Stimulated activated CD8-positive, alpha-beta memory T cell treated with anti-CD3 and anti-CD28 coated beads, Interleukin-2, amount 100 ng/mL, for 1 hour (primary cell): ENCODE measurements at regions not wholly inside any gene's neighbourhood (a gene's known extent, or its start where the extent isn't known, plus 50 kb on each side); places are given as distances from the start of the nearest gene placed in this dataset.
"Not testable (repeated sequence)": the region's sequence is repeated elsewhere in the genome, so short reads cannot be mapped to it uniquely, and the experiment has no call there.

Experiments used
- DNase-seq, 2 donors: peaks; one replicate each; pipeline ENCODE4 v3.0.0-alpha.2; 2020; ENCODE audit warnings: low read depth in 2 of 2

DNA sequence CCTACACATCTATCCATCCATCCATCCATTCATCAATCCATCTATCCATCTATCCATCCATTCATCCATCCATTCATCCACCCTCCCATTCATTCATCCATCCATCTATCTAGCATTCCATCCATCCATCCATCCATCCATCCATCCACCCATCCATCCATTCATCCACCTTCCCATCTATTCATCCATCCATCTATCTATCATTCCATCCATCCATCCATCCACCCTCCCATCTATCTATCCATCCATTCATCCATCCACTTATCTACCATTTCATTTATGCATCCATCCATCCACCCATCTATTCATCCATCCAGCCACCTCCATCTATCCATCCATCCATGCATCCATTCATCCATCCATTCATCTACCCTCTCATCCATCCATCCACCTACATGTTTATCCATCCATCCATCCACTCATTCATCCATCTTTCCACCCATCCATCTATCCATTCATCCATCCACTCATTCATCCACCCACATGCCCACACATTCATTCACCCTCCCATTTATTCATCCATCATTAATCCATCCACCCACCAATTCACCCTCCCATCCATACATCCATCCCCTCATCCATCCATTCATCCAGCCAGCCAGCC lies 258.5 kb downstream of the CRLF2 start:
- DNase-seq: no peak

DNA sequence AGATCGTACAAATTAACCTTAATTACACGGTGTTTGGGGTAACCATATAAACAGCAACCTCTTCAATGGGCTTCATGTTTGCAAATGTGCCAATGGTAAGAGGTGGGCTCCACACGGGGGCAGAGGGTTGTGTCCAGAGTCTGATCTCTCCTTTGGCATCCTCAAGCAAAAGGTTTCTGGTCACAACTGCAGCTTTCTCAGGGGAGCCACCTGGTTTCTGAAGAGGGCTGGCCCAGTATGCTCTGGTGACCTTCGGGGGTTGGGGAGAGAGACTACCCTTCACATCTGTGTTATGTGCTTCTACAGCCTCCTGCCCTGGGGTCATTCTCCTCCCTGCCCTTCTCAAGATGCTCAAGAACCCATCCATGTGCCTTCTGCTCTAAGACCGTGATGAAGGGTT lies 259.6 kb downstream of the CRLF2 start:
- DNase-seq: no peak

DNA sequence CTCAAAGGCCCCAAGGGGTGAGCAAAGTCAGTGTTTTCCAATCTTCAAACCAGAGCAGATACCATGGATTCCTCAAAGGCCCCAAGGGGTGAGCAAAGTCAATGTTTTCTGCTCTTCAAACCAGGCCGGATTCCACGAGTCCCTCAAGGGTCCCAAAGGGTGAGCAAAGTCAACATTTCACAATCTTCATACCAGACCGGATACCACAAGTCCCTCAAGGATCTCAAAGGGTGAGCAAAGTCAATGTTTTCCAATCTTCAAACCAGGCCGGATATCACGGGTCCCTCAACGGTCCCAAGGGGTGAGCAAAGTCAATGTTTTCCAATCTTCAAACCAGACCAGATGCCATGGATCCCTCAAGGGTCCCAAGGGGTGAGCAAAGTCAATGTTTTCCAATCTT lies 265.2 kb downstream of the CRLF2 start:
- not testable (repeated sequence) for DNase-seq

DNA sequence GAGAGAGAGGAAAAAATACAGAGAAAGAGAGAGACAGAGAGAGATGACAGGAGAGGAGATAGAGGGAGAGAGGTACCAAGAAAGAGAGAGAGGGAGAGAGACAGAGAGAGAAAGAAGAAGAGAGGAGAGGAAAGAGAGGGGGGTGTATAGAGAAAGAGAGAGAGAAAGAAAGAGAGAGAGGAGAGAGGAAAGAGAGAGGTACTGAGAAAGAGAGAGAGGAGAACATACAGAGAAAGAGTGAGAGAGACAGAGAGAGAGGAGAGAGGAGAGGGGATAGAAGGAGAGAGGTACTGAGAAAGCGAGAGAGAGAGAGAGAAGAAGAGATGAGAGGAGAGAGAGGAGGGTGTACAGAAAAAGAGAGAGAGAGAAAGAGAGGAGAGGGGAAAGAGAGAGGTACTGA lies 269.4 kb downstream of the CRLF2 start:
- DNase-seq: no peak

DNA sequence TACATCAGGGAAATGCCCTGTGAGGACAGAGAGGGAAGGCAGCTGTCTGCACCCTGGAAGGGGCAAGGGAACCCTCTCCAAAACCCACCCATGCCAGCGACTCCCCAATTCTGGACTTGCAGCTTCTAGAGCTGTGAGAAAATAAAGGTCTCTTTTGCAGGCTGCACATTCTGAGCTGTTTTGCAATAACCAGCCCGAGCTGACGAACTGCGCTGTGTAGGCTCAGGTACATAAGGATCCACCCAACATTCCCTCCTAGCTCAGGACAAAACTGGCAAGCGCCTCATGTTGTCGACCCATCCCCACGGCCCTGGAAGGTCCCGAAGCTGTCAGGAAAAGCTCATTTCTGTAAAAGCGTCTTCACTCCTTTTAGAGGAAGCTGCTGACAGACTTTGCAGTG lies 271.8 kb downstream of the CRLF2 start:
- DNase-seq: no peak

DNA sequence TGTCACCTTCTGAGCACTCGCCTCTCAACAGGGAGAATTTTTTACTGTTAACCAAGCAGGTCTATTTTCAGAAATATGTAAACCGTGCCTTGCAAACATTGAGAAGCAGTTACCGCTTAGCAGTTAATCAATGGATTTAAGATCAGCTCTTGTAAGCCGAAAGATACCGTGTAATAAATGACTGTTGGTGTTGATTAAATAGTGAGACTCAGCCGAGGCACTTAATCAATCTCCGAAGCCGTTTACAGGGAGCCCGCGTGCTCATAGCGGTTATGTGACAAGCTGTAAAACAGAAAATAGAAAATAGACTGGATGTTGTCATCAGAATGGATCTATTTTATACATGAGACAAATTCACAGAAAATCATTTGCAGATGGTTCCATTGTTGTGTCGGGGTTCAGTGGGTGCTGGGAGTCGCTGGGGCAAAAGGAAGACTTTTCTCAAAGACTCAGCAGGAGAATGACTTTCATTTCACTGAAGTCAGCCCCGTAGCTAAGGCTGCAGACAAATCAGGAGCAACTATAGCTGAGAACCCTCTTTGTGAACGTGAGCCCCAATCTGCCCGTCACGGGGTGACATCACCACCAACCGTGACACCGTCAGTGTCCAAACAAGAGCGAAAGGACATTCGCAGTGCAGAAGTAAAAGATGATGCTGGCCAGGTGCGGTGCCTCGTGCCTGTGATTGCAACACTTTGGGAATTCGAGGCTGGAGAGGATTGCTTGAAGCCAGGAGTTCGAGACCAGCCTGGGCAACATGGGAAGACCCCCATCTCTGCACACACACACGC lies 275.3 kb downstream of the CRLF2 start:
- DNase-seq: no peak

DNA sequence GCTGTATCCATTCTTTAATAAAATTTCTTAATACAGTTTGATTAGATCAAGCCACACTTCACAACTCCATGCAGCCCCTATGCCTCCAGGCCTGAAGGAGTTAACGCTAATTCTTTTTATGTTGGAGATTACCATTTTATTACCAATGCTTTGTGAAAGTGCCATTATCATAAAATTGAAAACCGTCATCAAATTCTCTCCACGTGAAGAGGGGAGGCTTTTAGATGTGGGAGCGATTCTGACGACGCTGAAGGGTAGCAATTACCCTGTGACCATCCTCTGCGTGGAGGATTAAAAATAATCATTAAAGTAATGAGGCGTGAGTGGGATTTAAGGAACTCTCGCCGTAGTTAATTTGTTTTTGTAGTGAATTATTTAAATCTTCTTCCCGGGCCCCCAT lies 278.8 kb downstream of the CRLF2 start:
- DNase-seq: no peak

DNA sequence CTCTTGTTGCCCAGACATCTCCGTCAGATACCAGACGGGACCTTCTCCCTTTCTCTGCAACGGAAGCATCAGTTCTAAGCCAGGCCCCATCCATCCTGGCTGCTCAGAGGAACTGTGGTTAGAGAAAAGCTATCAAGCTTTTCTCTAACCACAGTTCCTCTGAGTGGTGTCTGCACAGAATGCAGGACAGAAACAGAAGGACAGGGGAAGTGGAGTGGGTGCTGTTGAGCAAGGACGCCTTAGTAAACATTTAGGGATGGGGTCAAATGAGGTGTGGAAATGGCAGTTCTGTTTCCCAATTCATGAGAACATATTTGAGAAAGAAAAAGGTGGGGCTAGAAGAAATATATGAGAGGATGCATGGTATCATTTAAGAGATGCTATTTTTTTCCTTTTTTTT lies 283.8 kb downstream of the CRLF2 start:
- no peak for DNase-seq

DNA sequence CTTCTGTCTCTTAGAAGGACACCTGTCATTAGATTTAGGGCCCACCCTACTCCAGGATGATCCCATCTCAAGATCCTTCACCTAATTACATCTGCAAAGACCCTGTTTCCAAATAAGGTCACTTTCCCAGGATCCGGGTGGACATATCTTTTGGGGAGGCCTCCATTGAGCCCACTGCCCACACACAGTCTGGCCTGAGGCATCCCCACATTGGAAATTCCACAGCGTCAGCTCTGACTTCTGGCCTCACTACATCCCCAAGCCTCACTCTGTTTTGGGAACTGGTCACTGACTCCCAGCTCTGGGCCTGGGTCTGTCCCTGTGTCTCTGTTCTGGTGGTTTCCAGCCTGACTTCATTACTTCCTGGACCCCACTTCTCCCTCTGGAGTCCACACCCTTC lies 285.5 kb downstream of the CRLF2 start:
- DNase-seq: no peak

DNA sequence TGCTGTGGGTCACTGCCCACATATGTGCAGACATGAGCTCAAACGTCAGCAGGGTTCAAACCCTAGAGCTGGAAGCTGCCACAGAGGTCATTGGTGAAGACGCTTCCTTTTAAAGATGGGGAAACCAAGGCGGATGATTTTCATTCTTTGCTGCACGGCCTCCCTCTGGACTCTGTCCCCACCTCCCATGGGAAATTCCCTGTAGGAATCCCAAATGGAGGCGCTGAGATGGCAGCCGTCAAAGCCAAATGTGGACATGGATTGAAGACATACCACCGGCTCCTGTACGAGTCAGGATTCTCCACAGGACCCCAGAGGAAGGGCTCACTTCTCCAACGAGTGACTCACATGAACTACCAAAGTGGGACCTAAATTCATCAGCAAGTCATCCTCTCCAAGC lies 286.4 kb downstream of the CRLF2 start:
- DNase-seq: no peak

DNA sequence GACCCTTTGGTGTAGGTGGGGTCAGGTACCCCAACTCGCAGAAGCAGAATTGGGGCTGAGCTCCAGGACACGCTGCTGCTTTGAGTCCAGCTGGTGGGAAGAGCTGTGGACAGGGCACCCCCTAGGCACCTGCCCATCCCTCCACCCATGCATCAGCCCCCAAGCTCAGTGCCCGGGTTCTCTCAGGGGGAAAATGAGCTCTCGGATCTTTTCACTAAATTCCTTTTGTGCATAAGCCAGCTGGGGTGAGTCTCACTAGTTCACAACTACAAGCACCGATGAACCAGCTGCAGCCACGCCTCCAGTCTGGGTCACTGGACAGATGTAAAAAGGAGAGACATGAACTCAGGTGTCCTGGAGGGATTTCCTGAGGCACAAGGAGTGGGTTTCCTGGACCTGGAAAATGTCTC lies 286.8 kb downstream of the CRLF2 start:
- no peak for DNase-seq

DNA sequence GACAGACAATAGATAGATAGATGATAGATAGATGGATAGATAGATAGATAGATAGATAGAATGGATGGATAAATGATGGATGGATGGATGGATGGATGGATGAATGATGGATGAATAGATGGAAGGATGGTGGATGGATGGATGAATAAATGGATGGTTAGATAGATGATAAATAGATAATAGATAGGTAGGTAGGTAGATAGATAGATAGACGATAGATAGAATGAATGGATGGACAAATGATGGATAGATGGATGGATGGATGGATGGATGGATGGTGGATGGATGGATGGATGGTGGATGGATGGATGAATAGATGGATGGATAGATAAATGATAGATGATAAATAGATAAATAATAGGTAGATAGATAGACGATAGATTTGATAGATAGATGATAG lies 287.4 kb downstream of the CRLF2 start:
- DNase-seq: no peak

DNA sequence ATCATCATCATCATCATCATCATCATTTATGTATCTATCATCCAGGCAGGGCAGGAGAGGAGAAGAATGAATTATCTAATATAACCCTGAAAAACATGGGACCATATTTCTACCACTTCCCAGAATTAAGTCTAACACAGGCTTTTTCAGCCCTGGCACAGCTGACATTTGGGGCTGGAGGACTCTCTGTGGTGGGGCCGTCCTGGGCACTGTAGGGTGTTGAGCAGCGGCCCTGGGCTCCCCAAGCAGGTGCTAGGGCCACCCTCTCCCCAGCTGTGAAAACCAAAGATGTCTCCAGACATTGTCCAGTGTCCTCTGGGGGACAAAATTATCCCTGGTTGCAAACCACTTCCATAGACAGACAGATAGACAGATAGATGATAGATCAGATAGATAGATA lies 288.4 kb downstream of the CRLF2 start:
- DNase-seq: no peak

DNA sequence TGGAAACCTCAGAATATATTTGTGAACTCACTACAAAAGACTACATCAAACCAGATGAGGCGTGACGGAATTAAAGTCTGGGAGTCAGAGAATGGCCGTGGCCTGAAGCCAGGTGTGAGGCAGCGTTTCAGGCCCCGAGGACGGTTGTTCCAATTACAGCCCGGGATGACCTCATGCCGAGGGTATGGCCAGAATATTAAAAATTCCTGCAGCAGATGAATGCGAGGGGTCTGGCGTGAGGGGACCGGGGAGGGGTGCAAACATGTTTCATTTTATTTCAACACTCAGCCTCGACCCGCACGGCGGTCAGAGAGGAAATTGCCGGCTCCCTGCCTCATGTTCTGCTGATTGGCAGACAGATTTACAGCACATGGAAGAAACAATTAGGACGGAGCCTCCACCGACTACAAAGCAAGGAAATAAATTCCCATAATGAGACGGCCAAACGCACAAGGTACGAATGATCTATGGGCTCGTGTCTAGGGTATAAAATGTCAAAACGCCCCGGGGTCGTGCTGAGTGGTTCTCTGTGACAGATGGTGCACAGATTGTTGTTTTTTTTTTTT lies 289.7 kb downstream of the SHOX start:
- DNase-seq: no peak

DNA sequence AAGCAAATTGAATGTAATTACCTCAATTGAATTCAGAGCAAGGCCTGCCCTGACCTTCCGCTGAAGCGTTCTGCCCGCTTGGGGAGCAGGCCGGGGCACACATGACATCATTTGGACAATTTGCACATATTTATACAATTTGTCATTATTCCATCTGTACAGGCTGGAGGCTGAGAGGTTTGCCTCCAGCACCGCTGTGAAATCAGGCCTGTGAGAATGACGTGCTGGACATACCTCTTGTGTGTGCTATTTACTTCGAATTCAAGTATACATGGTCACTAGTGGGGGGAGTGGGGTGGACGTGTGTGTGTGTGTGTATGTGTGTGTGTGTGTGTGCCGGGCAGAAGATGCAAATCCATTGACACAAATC lies 285.6 kb downstream of the SHOX start:
- DNase-seq: no peak

DNA sequence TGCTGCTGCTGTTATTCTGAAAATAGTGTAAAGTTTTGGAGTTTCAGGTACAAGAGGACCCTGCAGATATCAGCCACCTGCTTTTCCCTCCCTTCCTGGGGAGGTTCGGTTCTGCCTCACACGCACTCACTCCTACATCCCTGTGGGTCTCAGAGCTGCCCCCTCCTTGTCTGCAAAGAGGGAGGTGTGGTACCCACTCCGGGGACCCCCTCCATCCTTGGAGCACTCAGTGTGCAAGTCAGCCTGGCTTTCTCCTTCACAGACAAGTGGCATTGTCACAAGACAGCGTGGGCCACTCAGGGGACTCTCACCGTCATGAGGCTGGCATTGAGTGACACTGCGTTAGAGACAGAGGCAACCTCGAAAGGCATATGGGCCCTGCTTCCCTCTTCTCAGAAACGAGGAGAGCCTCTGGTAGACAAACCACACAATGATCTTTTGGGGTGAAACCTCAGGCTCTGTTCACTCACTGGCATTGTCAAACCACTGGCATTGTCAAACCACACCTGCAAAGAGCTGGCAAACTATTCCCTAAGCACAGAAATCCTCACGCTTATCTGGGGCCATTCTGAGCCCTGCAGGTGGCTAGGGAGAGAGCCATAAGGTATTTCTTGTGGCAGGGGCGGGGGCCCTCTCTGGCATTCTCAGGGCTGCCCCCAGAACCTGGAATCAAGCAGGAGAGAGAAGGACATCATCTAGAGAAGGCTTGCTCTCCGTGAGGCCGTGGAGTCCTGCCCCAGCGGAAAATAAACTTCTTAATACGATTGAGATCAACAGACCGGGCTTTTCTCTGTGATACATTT lies 285.0 kb downstream of the SHOX start:
- no peak for DNase-seq

DNA sequence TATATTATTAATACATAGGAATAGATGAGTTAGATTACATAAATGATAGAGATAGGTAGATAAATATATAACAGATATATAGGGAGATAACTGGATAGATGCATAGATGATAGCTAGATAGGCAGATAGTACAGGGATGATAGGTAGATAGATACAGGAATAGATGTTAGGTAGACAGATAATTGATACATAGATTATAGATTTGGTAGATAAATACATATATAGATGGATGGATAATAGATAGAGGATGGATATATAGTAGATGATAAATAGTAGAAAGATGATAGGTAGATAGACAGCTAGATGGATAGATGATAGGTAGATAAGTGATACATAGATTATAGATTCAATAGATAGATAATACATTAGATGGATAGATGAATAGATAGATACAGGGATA lies 283.6 kb downstream of the SHOX start:
- no peak for DNase-seq

DNA sequence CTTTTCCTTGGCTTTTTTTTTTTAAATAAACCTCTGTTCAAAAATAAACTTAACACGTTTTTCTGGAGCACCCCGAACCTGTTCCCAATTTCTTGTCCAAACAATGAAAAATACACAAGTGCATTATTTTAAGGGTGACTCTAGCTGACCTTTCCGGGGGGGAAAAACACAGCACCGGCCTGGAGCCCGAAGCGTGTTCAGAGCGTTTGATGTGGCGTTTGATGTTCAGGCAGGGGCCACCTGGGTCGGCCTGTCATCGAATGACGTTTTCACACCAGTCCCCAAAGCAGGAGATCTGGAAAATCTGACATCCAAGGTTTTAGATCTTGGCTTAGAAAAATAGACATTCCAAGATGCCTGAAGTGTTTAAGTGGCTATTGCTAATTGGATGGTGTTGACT lies 282.1 kb downstream of the SHOX start:
- no peak for DNase-seq

DNA sequence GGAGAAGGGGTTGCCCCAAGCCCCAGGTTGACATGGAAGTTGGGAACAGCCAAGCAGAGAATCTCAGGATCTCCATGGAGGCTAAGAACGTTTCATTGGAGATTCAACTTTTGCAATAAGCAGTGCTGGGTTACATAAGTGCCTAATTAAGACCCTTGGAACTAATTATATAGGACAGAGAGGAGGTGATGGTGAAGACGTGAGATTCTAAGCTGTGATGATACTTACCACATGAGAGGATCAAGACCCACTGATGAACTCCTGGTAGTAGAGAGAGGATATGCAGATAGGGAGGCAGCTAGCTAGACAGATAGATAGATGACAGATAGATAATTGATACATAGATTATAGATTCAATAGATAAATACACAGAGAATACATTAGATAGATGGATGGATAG lies 278.5 kb downstream of the SHOX start:
- DNase-seq: not testable (repeated sequence)

DNA sequence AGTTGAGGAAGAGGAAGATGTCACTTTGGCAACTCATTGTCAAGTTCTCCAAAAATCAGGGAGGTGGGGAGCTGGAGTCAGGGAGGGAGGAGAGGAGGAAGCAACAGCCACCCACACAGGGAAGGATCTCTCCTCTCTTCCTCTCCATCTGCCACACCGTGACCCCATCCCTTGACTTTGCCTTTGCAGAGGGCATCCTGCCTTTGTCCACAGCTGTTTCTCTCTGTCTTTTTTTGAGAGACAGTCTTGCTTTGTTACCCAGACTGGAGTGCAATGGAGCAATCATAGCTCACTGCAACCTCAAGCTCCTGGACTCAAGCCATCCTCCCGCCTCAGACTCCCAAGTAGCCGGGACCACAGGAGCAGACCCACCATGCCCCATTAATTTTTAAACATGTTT lies 276.0 kb downstream of the SHOX start:
- no peak for DNase-seq

DNA sequence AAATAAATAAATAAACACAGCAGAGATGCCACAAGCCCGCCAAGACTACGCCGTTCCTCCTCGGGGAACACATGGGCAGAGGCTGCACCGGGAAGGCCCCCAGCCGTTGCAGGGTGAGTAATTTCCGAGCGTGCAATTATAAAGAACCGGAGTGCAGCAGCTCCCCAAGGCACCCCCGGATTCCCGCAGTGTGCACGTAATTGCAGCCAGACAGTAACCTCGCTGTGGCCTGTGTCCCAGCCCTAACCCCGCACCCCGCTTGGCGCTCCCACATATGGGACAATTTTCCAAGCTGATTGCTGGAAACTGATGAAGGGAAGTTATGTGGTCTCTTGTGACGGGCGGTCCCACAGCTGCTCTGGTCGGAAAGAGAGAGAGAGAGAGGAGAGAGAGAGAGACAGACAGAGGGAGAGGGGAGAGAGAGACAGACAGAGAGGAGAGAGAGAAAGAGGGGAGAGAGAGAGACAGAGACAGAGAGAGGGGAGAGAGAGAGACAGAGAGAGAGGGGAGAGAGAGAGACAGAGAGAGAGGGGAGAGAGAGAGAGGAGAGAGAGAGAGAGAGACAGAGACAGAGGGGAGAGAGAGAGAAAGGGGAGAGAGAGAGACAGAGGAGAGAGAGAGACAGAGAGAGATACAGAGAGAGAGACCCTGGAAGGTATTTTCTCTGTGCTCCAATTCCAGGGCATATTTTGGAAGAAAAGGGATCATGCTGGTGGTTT lies 275.4 kb downstream of the SHOX start:
- no peak for DNase-seq

DNA sequence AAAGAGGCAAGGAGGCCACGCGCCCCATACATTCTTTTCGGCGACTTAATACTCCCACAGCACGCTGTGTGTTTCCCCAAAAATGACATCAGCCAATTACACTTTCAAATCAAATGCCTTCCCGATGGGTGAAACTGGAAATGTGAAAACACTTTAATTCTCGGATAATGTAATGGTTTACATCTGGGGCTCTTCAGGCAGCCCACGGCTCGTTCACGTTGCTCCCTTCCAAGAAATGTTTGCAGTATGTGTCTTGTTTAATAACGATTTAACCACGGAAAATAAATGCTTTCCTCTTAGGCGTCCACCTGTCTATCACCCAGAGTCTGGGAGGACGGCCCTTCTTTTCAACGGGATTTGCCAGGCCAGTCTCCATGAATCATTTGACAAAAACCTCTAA lies 272.5 kb downstream of the SHOX start:
- DNase-seq: no peak
